Femur (tissue), 1 donor: ENCODE measurements at regions not wholly inside any gene's neighbourhood (a gene's known extent, or its start where the extent isn't known, plus 50 kb on each side); places are given as distances from the start of the nearest gene placed in this dataset.
"Not testable (repeated sequence)": the region's sequence is repeated elsewhere in the genome, so short reads cannot be mapped to it uniquely, and the experiment has no call there.

Experiments used
- DNase-seq: peaks from one replicate; pipeline ENCODE4 v3.0.0-alpha.2; 2017

DNA sequence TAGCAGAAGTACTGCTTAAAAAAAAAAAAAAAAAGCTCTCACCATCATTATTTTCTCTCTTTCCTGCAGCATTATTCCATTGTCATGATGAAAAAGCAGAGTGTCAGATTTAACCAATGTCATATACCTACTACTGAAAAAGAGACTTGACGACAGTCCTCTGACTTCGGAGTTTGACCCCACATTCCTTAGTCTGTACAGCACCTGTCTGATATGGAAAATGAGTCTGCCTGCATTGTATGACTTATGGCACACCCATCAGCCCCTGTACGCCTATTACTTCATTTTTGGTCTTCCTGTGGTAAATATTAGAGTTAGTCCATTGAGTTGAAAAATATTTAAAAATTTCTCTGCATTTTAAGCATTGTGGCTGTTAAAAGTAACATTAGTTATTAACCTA is 54.5 kb upstream of the NOX4 start:
- no peak for DNase-seq

- DNase-seq, result not testable (repeated sequence)
Measured at GRCh38 chr11:89555781-89556180, 64.6 kb upstream of the NOX4 start.

DNA sequence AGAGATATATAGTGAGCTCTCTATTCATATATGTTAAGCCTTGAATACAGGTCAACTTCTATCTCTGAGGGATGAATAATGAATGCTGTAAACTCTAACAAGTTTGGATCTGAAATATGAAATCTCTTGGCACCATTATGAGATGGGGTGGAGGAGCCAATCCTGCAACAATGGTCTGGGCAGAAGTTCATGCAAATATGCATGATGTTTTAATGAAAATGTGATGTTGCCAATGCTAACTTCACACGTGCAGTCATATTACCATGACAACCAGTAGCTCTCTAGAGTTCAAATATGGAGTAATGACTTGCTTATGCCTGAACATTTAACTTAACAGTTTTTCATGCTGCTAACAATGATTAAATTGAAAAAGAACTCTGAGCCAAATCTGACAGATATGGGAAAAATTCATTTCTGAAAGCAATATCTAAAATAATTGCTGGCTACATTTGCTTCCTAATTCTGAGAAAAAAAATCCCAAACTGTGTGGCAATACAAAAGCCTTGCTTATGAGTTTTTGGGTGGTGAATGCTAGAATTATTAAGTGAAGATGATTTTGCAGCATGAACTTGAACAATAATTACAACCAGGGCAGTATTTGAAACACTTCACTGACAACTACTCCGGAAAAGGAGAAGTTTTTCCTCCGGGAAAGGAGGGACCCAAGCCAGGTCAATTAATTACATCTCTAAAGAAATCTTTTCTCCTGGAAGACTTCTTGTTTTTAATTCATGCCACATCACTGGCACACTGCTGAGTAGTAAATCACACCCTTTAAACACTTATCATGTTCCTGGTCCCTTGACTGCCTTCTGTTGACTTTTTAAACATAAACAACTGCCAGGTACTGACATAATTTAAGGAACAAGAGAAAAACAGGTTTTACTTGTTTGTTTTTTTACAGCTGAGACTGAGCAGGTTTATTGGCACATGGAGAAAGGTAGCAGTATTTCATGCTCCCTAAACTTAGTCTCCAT is 65.8 kb upstream of the NOX4 start:
- peak; percentile 37 for DNase-seq

DNA sequence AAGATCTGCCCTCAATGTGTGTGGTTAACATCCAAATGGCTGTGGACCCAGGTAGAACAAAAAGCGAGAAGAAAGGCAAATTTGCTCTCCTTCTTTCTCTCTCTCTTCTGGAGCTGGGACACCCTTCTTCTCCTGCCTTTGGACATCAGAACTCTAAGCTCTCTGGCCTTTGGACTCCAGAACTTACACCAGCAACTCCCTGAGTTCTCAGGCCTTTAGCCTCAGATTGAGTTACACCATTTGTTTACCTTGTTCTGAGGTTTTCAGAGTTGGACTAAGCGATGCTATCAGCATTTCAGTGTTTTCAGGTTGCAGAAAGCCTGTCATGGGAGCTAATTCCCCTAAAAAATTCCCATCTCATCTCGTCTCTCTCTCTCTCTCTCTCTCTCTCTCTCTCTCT is 69.4 kb upstream of the NOX4 start:
- not testable (repeated sequence) for DNase-seq

- not testable (repeated sequence) for DNase-seq
Measured at GRCh38 chr11:89562731-89563130, 71.6 kb upstream of the NOX4 start.

- DNase-seq, result no peak
Measured at GRCh38 chr11:89566972-89567371, 75.8 kb upstream of the NOX4 start.

- not testable (repeated sequence) for DNase-seq
Measured at GRCh38 chr11:89569387-89569786, 78.2 kb upstream of the NOX4 start.

DNA sequence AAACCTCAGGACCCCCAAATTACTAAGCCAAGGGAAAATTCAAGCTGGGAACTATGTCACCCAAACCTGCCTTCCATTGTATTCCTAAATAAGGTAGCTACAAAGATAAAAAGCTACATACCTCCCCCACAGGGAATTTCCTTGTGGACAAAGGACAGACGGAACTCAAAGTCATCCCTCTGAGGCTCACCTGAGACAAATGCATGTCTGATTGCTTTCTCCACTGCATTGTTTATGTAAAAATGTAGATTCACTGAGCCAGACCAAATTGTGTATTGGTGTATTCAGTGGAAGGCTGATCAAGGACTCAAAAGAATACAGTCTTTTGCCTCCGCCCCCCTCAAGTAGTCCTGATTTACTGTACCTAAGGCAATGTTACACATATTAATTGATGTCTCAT is 80.5 kb upstream of the NOX4 start:
- DNase-seq, result not testable (repeated sequence)

- DNase-seq, result not testable (repeated sequence)
Measured at GRCh38 chr11:89575846-89576245, 84.7 kb upstream of the NOX4 start.

GRCh38 chr11:89577428-89577827 is 86.3 kb upstream of the NOX4 start:
- DNase-seq, result not testable (repeated sequence)

DNA sequence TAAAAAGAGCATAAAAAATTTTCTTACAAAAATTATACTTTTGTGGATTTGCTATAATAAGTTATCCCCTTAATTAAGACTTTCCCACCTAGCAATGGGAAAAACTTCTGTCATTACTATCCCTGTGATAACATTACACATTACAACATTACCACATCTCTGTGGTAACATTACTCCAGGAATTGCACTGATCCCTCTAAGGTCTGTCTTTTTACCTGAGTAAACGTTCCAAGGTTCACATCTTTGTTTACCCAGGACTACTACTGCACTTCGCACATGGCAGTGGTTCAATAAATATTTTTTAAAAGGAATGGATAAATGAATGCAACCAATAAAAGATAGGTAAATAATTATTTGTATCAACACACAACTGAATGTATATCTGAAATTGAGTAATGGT is 92.4 kb upstream of the NOX4 start:
- DNase-seq, result no peak

- DNase-seq, result not testable (repeated sequence)
Measured at GRCh38 chr11:89585046-89585445, 93.9 kb upstream of the NOX4 start.

GRCh38 chr11:89585471-89585870 is 94.3 kb upstream of the NOX4 start:
- DNase-seq, result not testable (repeated sequence)

- DNase-seq, result not testable (repeated sequence)
Measured at GRCh38 chr11:89589413-89589812, 98.2 kb upstream of the NOX4 start.

DNA sequence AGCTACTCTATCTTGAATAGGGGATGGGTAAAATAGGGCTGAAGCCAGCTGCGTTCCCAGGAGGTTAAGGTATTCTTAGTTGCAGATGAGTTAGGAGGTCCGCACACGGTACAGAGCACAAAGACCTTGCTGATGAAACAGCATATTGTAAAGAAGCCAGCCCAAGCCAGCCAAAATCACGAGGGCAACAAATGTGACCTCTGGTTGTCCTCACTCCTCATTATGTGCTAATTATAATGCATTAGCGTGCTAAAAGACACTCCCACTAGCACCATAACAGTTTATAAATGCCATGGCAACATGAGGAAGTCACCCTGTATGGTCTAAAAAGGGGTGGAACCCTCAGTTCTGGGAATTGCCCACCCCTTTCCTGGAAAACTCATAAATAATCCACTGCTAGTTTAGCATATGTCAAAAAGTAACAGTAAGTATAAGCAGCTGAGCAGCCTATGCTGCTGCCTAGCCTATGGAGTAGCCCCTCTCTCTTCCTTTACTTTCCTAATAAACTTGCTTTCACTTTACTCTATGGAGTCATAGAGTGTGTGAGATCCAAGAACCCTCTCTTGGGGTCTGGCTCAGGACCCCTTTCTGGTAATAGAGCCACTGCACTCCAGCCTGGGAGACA is 98.9 kb upstream of the NOX4 start:
- not testable (repeated sequence) for DNase-seq

GRCh38 chr11:89601263-89601662 is 108.8 kb upstream of the TRIM77 start:
- not testable (repeated sequence) for DNase-seq

DNA sequence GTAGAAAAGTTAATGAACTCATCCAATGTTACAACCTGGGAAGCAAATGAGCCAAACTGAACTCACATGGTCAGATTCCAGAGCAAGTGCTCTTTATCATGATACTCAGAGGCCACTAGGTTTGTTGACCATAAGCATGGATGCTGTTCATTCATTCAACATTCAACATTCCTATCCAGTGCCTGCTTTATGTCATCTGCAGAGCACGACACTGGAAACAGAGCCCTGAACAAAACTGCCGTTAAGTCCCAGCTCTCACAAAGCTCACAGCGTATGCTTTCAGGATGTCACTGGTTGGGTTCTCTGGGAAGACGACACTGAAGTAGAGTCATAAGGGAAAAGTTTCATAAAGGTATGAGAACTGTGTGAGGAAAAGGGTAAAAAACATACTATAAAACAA is 105.8 kb upstream of the TRIM77 start:
- DNase-seq, result no peak

GRCh38 chr11:89606845-89607244 is 103.3 kb upstream of the TRIM77 start:
- not testable (repeated sequence) for DNase-seq

DNA sequence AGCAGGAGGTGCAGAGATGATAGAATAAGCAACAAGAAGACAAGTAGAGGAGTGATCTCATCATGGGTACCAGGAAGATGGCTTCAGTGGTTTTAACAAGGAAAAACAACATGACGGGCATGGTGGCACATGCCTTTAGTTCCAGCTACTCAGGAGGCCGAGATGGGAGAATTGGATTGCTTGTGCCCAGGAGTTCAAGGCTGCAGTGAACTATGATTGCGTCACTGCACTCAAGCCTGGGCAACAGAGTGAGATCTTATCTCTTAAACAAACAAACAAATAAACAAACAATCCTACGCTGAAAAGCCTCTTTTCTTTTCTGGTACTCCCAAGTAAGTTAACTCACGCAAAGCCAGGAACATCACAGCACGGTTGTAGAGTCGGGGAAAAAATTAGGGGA is 102.6 kb upstream of the TRIM77 start:
- not testable (repeated sequence) for DNase-seq

DNA sequence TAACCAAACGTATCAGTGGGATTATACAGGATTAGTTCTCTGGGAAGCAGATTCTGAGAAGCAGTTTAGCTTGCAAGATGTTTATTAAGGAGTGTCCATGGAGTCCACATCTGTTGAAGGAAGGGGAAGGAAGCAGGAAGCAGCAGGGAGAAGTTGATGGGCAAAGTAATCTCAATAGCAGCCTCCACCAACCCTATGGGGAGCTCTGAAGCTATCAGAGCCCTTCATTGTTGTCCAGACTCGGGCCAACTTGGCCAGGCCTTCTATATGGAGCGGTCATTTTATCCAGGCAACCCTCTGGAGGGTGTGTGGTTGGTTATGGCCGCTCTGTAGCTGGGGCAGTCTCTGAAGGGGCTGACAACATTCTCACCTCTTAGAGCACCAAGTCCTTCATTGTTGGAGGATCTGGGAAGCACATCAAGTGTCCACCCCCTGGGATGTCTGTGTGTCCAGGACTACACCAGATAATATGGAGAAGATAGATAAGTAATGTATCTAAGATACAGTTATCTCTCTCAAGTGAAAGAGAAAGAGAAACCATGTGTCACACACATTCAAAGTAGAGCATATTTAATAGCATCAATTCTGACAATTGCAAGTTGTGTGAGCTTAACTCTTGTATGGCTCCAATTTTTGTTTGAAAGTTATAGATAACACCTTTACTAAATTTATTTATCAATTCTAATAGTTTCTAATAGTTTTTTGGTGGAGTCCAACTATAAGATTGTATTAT is 101.7 kb upstream of the TRIM77 start:
- DNase-seq, result no peak

DNA sequence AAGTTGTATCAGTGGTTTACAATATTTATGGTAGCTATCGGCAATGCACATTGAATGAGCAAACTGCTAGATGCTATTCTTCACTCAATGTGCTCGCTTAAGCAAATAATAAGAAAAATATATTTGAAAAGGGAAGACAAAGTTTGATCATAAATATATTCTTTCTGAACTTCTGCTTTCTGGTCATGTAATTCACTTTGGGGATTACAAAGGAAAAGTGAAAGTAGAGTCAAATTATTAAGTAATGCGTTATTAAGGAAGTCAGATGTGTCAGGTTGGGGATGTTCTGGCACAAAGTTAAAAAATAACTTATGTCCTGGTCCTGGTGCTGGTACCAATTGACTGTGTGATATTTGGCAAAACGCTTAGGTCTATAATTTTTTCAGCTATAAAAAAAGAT is 98.0 kb upstream of the TRIM77 start:
- DNase-seq, result no peak

DNA sequence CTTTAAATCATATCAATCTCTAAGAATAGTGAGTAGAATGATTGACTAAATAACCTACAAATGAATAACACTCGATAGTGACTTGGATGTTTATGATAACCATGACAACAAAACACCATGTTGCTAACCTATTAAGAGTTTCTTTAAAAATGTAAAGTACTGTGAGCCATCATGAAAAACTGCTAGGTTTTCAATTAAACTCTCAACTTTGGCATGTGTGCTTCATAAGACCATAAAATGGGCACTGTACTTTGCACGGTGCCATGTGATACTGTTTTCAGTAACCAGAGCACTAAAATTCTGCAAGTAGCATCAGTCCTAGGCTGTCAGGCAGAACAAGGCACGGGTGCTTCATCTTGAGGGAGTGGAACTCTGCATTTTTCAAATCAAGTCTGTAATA is 96.2 kb upstream of the TRIM77 start:
- no peak for DNase-seq

- DNase-seq, result not testable (repeated sequence)
Measured at GRCh38 chr11:89614428-89614827, 95.7 kb upstream of the TRIM77 start.
